ENCODE measurements at regions not wholly inside any gene's neighbourhood (a gene's known extent, or its start where the extent isn't known, plus 50 kb on each side); places are given as distances from the start of the nearest gene placed in this dataset.

- TF ChIP-seq HNF4A (conservative IDR thresholded peaks at IDR 0.05) (no peak), FOXA2 (IDR thresholded peaks at IDR 0.05) (no peak), JUND (IDR thresholded peaks at IDR 0.05) (no peak), NR2F2 (IDR thresholded peaks at IDR 0.05) (no peak), RXRA (IDR thresholded peaks at IDR 0.05) (no peak), SP1 (IDR thresholded peaks at IDR 0.05) (no peak), TAF1 (conservative IDR thresholded peaks at IDR 0.05) (no peak), ATF3 (IDR thresholded peaks at IDR 0.05) (no peak), GABPA (IDR thresholded peaks at IDR 0.05 in 1 of 2, conservative IDR thresholded peaks at IDR 0.05 in 1 of 2) (no peak), RAD21 (IDR thresholded peaks at IDR 0.05) (no peak)
- TF ChIP-seq, protein P1, sequence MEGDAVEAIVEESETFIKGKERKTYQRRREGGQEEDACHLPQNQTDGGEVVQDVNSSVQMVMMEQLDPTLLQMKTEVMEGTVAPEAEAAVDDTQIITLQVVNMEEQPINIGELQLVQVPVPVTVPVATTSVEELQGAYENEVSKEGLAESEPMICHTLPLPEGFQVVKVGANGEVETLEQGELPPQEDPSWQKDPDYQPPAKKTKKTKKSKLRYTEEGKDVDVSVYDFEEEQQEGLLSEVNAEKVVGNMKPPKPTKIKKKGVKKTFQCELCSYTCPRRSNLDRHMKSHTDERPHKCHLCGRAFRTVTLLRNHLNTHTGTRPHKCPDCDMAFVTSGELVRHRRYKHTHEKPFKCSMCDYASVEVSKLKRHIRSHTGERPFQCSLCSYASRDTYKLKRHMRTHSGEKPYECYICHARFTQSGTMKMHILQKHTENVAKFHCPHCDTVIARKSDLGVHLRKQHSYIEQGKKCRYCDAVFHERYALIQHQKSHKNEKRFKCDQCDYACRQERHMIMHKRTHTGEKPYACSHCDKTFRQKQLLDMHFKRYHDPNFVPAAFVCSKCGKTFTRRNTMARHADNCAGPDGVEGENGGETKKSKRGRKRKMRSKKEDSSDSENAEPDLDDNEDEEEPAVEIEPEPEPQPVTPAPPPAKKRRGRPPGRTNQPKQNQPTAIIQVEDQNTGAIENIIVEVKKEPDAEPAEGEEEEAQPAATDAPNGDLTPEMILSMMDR (IDR thresholded peaks at IDR 0.05; ENCODE audit: low read depth, low read length, missing input control), result no peak
- TF ChIP-seq, protein P2, sequence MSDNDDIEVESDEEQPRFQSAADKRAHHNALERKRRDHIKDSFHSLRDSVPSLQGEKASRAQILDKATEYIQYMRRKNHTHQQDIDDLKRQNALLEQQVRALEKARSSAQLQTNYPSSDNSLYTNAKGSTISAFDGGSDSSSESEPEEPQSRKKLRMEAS (IDR thresholded peaks at IDR 0.05), result no peak
- TF ChIP-seq, protein P3, sequence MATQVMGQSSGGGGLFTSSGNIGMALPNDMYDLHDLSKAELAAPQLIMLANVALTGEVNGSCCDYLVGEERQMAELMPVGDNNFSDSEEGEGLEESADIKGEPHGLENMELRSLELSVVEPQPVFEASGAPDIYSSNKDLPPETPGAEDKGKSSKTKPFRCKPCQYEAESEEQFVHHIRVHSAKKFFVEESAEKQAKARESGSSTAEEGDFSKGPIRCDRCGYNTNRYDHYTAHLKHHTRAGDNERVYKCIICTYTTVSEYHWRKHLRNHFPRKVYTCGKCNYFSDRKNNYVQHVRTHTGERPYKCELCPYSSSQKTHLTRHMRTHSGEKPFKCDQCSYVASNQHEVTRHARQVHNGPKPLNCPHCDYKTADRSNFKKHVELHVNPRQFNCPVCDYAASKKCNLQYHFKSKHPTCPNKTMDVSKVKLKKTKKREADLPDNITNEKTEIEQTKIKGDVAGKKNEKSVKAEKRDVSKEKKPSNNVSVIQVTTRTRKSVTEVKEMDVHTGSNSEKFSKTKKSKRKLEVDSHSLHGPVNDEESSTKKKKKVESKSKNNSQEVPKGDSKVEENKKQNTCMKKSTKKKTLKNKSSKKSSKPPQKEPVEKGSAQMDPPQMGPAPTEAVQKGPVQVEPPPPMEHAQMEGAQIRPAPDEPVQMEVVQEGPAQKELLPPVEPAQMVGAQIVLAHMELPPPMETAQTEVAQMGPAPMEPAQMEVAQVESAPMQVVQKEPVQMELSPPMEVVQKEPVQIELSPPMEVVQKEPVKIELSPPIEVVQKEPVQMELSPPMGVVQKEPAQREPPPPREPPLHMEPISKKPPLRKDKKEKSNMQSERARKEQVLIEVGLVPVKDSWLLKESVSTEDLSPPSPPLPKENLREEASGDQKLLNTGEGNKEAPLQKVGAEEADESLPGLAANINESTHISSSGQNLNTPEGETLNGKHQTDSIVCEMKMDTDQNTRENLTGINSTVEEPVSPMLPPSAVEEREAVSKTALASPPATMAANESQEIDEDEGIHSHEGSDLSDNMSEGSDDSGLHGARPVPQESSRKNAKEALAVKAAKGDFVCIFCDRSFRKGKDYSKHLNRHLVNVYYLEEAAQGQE (IDR thresholded peaks at IDR 0.05), result no peak
- TF ChIP-seq, protein P4, sequence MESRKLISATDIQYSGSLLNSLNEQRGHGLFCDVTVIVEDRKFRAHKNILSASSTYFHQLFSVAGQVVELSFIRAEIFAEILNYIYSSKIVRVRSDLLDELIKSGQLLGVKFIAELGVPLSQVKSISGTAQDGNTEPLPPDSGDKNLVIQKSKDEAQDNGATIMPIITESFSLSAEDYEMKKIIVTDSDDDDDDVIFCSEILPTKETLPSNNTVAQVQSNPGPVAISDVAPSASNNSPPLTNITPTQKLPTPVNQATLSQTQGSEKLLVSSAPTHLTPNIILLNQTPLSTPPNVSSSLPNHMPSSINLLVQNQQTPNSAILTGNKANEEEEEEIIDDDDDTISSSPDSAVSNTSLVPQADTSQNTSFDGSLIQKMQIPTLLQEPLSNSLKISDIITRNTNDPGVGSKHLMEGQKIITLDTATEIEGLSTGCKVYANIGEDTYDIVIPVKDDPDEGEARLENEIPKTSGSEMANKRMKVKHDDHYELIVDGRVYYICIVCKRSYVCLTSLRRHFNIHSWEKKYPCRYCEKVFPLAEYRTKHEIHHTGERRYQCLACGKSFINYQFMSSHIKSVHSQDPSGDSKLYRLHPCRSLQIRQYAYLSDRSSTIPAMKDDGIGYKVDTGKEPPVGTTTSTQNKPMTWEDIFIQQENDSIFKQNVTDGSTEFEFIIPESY (IDR thresholded peaks at IDR 0.05), result no peak
- WGBS, result 67% methylated on average over 10 of the region's 10 CpGs
- Histone ChIP-seq H3K4me3 (ENCODE audit: low read depth in 1 of 3, low read length in 3 of 3) (no peak overlapping the region), H3K27me3 (ENCODE audit: control insufficient read depth in 4 of 4, insufficient read depth in 4 of 4, low read length in 3 of 4) (peaks cover 0 to 6% (median 0%) of the 10 kb centered on the region in 4 donors), H3K27ac (ENCODE audit: low read depth in 1 of 2, low read length in 2 of 2) (no peak overlapping the region), H3K36me3 (ENCODE audit: control insufficient read depth in 4 of 4, insufficient read depth in 3 of 4, low read depth in 1 of 4, low read length in 3 of 4) (no peaks in the 10 kb centered on the region), H3K4me1 (ENCODE audit: control insufficient read depth in 4 of 4, insufficient read depth in 4 of 4, low read length in 3 of 4) (no peaks in the 10 kb centered on the region), H3K9ac (ENCODE audit: low read depth in 1 of 2, low read length in 2 of 2) (no peak overlapping the region), H3K9me3 (ENCODE audit: control insufficient read depth in 4 of 4, low read length in 3 of 4) (no peaks in the 10 kb centered on the region)
- no peak for DNase-seq (ENCODE audit: low spot score)
Observed at GRCh38 chr10:43874984-43875383, 226.3 kb upstream of the ZNF32 start.

- Histone ChIP-seq H3K4me1 (ENCODE audit: control insufficient read depth in 4 of 4, insufficient read depth in 4 of 4, low read length in 3 of 4) (no peaks in the 10 kb centered on the region), H3K36me3 (ENCODE audit: control insufficient read depth in 4 of 4, insufficient read depth in 3 of 4, low read depth in 1 of 4, low read length in 3 of 4) (no peaks in the 10 kb centered on the region), H3K9me3 (ENCODE audit: control insufficient read depth in 4 of 4, low read length in 3 of 4) (no peaks in the 10 kb centered on the region), H3K9ac (ENCODE audit: low read depth in 1 of 2, low read length in 2 of 2) (no peak overlapping the region), H3K27ac (ENCODE audit: low read depth in 1 of 2, low read length in 2 of 2) (no peak overlapping the region), H3K4me3 (ENCODE audit: low read depth in 1 of 3, low read length in 3 of 3) (no peak overlapping the region), H3K27me3 (ENCODE audit: control insufficient read depth in 4 of 4, insufficient read depth in 4 of 4, low read length in 3 of 4) (peaks cover 0 to 2% (median 0%) of the 10 kb centered on the region in 4 donors)
- DNase-seq (ENCODE audit: low spot score), result no peak
- TF ChIP-seq HNF4A (conservative IDR thresholded peaks at IDR 0.05) (no peak), JUND (IDR thresholded peaks at IDR 0.05) (no peak)
- TF ChIP-seq, protein P2 (IDR thresholded peaks at IDR 0.05), result no peak
- WGBS, result 94% methylated on average over 5 of the region's 5 CpGs
Observed at GRCh38 chr10:43873717-43874116, 225.0 kb upstream of the ZNF32 start.

All from liver (tissue), 8 donors.